Neural progenitor cell (in vitro differentiated cells): ENCODE measurements at regions not wholly inside any gene's neighbourhood (a gene's known extent, or its start where the extent isn't known, plus 50 kb on each side); places are given as distances from the start of the nearest gene placed in this dataset.

Experiments
- DNase-seq: peaks from one replicate; pipeline ENCODE4 v3.0.0-alpha.2; 2016; ENCODE audit warnings: low spot score
- H2AFZ ChIP-seq: fragments of 200-600 bp; sonication (generic); replicated peaks from 2 replicates; pipeline ENCODE4 v1.6.1; 2016; ENCODE audit warnings: antibody characterized with exemption
- H3F3A ChIP-seq: fragments of 200-600 bp; sonication (generic); 2 replicates; pipeline ENCODE4 v1.6.1; 2016; ENCODE audit warnings: antibody characterized with exemption, low read depth
- H3K27ac ChIP-seq: fragments of 200-600 bp; sonication (generic); 2 replicates; pipeline ENCODE4 v1.5.1; 2016; ENCODE audit warnings: mild to moderate bottlenecking
- H3K27me3 ChIP-seq: fragments of 200-600 bp; sonication (generic); 2 replicates; pipeline ENCODE4 v1.6.1; 2016; ENCODE audit warnings: mild to moderate bottlenecking, moderate library complexity
- H3K36me3 ChIP-seq: fragments of 200-600 bp; sonication (generic); 2 replicates; pipeline ENCODE4 v1.5.1; 2016
- H3K4me1 ChIP-seq: fragments of 200-600 bp; sonication (generic); 2 replicates; pipeline ENCODE4 v1.6.1; 2016; ENCODE audit warnings: mixed run types
- H3K4me2 ChIP-seq: fragments of 200-600 bp; sonication (generic); 2 replicates; pipeline ENCODE4 v1.6.1; 2016
- H3K4me3 ChIP-seq: fragments of 200-600 bp; sonication (generic); 2 replicates; pipeline ENCODE4 v1.5.1; 2016
- H3K79me2 ChIP-seq: fragments of 200-600 bp; sonication (generic); 2 replicates; pipeline ENCODE4 v1.6.1; 2016; ENCODE audit warnings: low read depth
- H3K9ac ChIP-seq: fragments of 200-600 bp; sonication (generic); 2 replicates; pipeline ENCODE4 v1.6.1; 2016
- H3K9me3 ChIP-seq: fragments of 200-600 bp; sonication (generic); 2 replicates; pipeline ENCODE4 v1.5.1; 2016; ENCODE audit warnings: low read depth
- H4K20me1 ChIP-seq: fragments of 200-600 bp; sonication (generic); 2 replicates; pipeline ENCODE4 v1.6.1; 2016; ENCODE audit warnings: low read depth
- H3K27ac Mint-ChIP-seq: 3 replicates; pipeline ENCODE4 v1.8.0; 2021; ENCODE audit warnings: mixed read lengths
- H3K27me3 Mint-ChIP-seq: 2 replicates; pipeline ENCODE4 v1.8.0; 2022; ENCODE audit warnings: low read depth, mild to moderate bottlenecking, inconsistent platforms, moderate library complexity, mixed read lengths; ENCODE audit not compliant: insufficient read depth
- H3K36me3 Mint-ChIP-seq: 3 replicates; pipeline ENCODE4 v1.8.0; 2021; ENCODE audit warnings: mixed read lengths
- H3K4me1 Mint-ChIP-seq: 3 replicates; pipeline ENCODE4 v1.8.0; 2021; ENCODE audit warnings: mixed read lengths
- H3K4me3 Mint-ChIP-seq: 3 replicates; pipeline ENCODE4 v1.8.0; 2021; ENCODE audit warnings: mild to moderate bottlenecking, moderate library complexity, mixed read lengths
- H3K9me3 Mint-ChIP-seq: 3 replicates; pipeline ENCODE4 v1.8.0; 2020; ENCODE audit warnings: mixed read lengths
- CTCF ChIP-seq: fragments of 200-600 bp; sonication (generic); IDR thresholded peaks from 2 replicates; pipeline ENCODE4 v1.5.1; 2017; ENCODE audit warnings: antibody characterized with exemption, mild to moderate bottlenecking
- EZH2 ChIP-seq: fragments of 200-600 bp; sonication (generic); IDR thresholded peaks from 2 replicates; pipeline ENCODE4 v1.6.1; 2017; ENCODE audit warnings: antibody characterized with exemption, mild to moderate bottlenecking, moderate library complexity
- EZH2phosphoT487 ChIP-seq: fragments of 200-600 bp; sonication (generic); IDR thresholded peaks from 2 replicates; pipeline ENCODE4 v1.6.1; 2017; ENCODE audit warnings: antibody characterized with exemption

- Histone ChIP-seq H4K20me1 (no peaks in the 10 kb centered on the region), H3K27ac (no peak overlapping the region), H3K36me3 (no peaks in the 10 kb centered on the region), H3F3A (no peaks in the 10 kb centered on the region), H3K4me2 (no peak overlapping the region), H3K9ac (no peak overlapping the region), H3K4me1 (peaks cover 2% of the 10 kb centered on the region), H2AFZ (no peak overlapping the region), H3K27me3 (no peaks in the 10 kb centered on the region), H3K9me3 (no peaks in the 10 kb centered on the region), H3K4me3 (no peak overlapping the region), H3K79me2 (no peaks in the 10 kb centered on the region)
- no peak for DNase-seq
- Mint-ChIP-seq H3K9me3 (no peaks in the 10 kb centered on the region), H3K27ac (no peak overlapping the region), H3K27me3 (peaks cover 2% of the 10 kb centered on the region), H3K4me3 (no peak overlapping the region), H3K36me3 (no peaks in the 10 kb centered on the region), H3K4me1 (peaks cover 18% of the 10 kb centered on the region)
- TF ChIP-seq EZH2phosphoT487 (no peak), EZH2 (no peak), CTCF (no peak)
These were observed 121.7 kb upstream of the MLIP start for GRCh38 chr6:53989504-53989903.

GRCh38 chr6:53992522-53992921, 118.7 kb upstream of the MLIP start:
- Mint-ChIP-seq H3K4me3 (no peak overlapping the region), H3K4me1 (peaks cover 5% of the 10 kb centered on the region), H3K9me3 (no peaks in the 10 kb centered on the region), H3K27ac (no peak overlapping the region), H3K27me3 (no peaks in the 10 kb centered on the region), H3K36me3 (no peaks in the 10 kb centered on the region)
- Histone ChIP-seq H3K79me2 (no peaks in the 10 kb centered on the region), H3K27ac (no peak overlapping the region), H3K9me3 (no peaks in the 10 kb centered on the region), H4K20me1 (no peaks in the 10 kb centered on the region), H2AFZ (no peak overlapping the region), H3K27me3 (no peaks in the 10 kb centered on the region), H3K4me3 (no peak overlapping the region), H3F3A (no peaks in the 10 kb centered on the region), H3K36me3 (no peaks in the 10 kb centered on the region), H3K9ac (no peak overlapping the region), H3K4me1 (peaks cover 2% of the 10 kb centered on the region), H3K4me2 (no peak overlapping the region)
- no peak for DNase-seq
- no peak for TF ChIP-seq EZH2
- TF ChIP-seq CTCF: no peak
- no peak for TF ChIP-seq EZH2phosphoT487

- H3K79me2 ChIP-seq: no peaks in the 10 kb centered on the region
- no peaks in the 10 kb centered on the region for H4K20me1 ChIP-seq
- Mint-ChIP-seq H3K9me3 (no peaks in the 10 kb centered on the region), H3K4me1 (peaks cover 5% of the 10 kb centered on the region), H3K27ac (no peak overlapping the region), H3K4me3 (no peak overlapping the region), H3K27me3 (no peaks in the 10 kb centered on the region), H3K36me3 (no peaks in the 10 kb centered on the region)
- peaks cover 2% of the 10 kb centered on the region for H3K4me1 ChIP-seq
- DNase-seq: no peak
- H3K36me3 ChIP-seq: no peaks in the 10 kb centered on the region
- H3K4me2 ChIP-seq: no peak overlapping the region
- no peak overlapping the region for H3K4me3 ChIP-seq
- no peak overlapping the region for H3K9ac ChIP-seq
- TF ChIP-seq EZH2phosphoT487 (no peak), CTCF (no peak), EZH2 (no peak)
- no peaks in the 10 kb centered on the region for H3K27me3 ChIP-seq
- no peak overlapping the region for H3K27ac ChIP-seq
- no peak overlapping the region for H2AFZ ChIP-seq
- H3F3A ChIP-seq: no peaks in the 10 kb centered on the region
- H3K9me3 ChIP-seq: no peaks in the 10 kb centered on the region
These were observed 117.0 kb upstream of the MLIP start for GRCh38 chr6:53994201-53994600.

- no peaks in the 10 kb centered on the region for H3K27me3 ChIP-seq
- H3K27ac ChIP-seq: no peak overlapping the region
- Mint-ChIP-seq H3K9me3 (no peaks in the 10 kb centered on the region), H3K4me3 (no peak overlapping the region), H3K27me3 (no peaks in the 10 kb centered on the region), H3K36me3 (no peaks in the 10 kb centered on the region), H3K4me1 (no peaks in the 10 kb centered on the region), H3K27ac (no peak overlapping the region)
- H3K4me1 ChIP-seq: no peaks in the 10 kb centered on the region
- no peaks in the 10 kb centered on the region for H3K36me3 ChIP-seq
- no peak for DNase-seq
- no peaks in the 10 kb centered on the region for H3K9me3 ChIP-seq
- H4K20me1 ChIP-seq: no peaks in the 10 kb centered on the region
- no peaks in the 10 kb centered on the region for H3K79me2 ChIP-seq
- H2AFZ ChIP-seq: no peak overlapping the region
- no peak overlapping the region for H3K9ac ChIP-seq
- no peaks in the 10 kb centered on the region for H3F3A ChIP-seq
- H3K4me2 ChIP-seq: no peak overlapping the region
- no peak for TF ChIP-seq EZH2phosphoT487
- TF ChIP-seq EZH2: no peak
- no peak for TF ChIP-seq CTCF
- H3K4me3 ChIP-seq: no peak overlapping the region
These were observed 115.3 kb upstream of the MLIP start for GRCh38 chr6:53995935-53996334.
